ENCODE measurements at regions not wholly inside any gene's neighbourhood (a gene's known extent, or its start where the extent isn't known, plus 50 kb on each side); places are given as distances from the start of the nearest gene placed in this dataset.

GRCh38 chr7:9283246-9283645 is 849.8 kb downstream of the NXPH1 start:
- Histone ChIP-seq H3K27ac (no peak overlapping the region), H3K36me3 (no peaks in the 10 kb centered on the region), H3K4me3 (no peak overlapping the region), H3K27me3 (no peaks in the 10 kb centered on the region), H3K9me3 (no peaks in the 10 kb centered on the region), H3K4me1 (no peaks in the 10 kb centered on the region)
- no peak for DNase-seq (ENCODE audit: low spot score in 2 of 2)
- no peak for TF ChIP-seq POLR2AphosphoS5 (IDR thresholded peaks at IDR 0.05)
- no peak for TF ChIP-seq POLR2A (IDR thresholded peaks at IDR 0.05)
- TF ChIP-seq CTCF (IDR thresholded peaks at IDR 0.05), result no peak
- intact Hi-C loops (cut with DNase I; ENCODE audit: low total_unique reads), result no loop called here

GRCh38 chr7:9302436-9302835 is 869.0 kb downstream of the NXPH1 start:
- no peaks in the 10 kb centered on the region for H3K27me3 ChIP-seq
- TF ChIP-seq CTCF (IDR thresholded peaks at IDR 0.05), result no peak
- TF ChIP-seq POLR2AphosphoS5 (IDR thresholded peaks at IDR 0.05), result no peak
- TF ChIP-seq POLR2A (IDR thresholded peaks at IDR 0.05), result no peak
- H3K9me3 ChIP-seq, result no peaks in the 10 kb centered on the region
- H3K4me1 ChIP-seq, result no peaks in the 10 kb centered on the region
- no peak overlapping the region for H3K27ac ChIP-seq
- no peak overlapping the region for H3K4me3 ChIP-seq
- DNase-seq (ENCODE audit: low spot score in 2 of 2), result no peak
- intact Hi-C loops (cut with DNase I; ENCODE audit: low total_unique reads), result no loop called here
- no peaks in the 10 kb centered on the region for H3K36me3 ChIP-seq

- Histone ChIP-seq H3K9me3 (no peaks in the 10 kb centered on the region), H3K27me3 (no peaks in the 10 kb centered on the region), H3K4me1 (no peaks in the 10 kb centered on the region), H3K36me3 (no peaks in the 10 kb centered on the region), H3K4me3 (no peak overlapping the region), H3K27ac (no peak overlapping the region)
- intact Hi-C loops (cut with DNase I; ENCODE audit: low total_unique reads), result no loop called here
- TF ChIP-seq CTCF (IDR thresholded peaks at IDR 0.05) (no peak), POLR2AphosphoS5 (IDR thresholded peaks at IDR 0.05) (no peak), POLR2A (IDR thresholded peaks at IDR 0.05) (no peak)
- DNase-seq (ENCODE audit: low spot score in 2 of 2), result no peak
Observed at GRCh38 chr7:9307131-9307530, 873.7 kb downstream of the NXPH1 start.

- no peak for DNase-seq (ENCODE audit: low spot score in 2 of 2)
- no peaks in the 10 kb centered on the region for H3K4me1 ChIP-seq
- intact Hi-C loops (cut with DNase I; ENCODE audit: low total_unique reads), result no loop called here
Observed at GRCh38 chr7:9324513-9324912, 891.1 kb downstream of the NXPH1 start.

GRCh38 chr7:9328296-9328695 is 894.9 kb downstream of the NXPH1 start:
- Histone ChIP-seq H3K9me3 (no peaks in the 10 kb centered on the region), H3K4me1 (no peaks in the 10 kb centered on the region), H3K4me3 (no peak overlapping the region), H3K27me3 (no peaks in the 10 kb centered on the region), H3K27ac (no peak overlapping the region), H3K36me3 (no peaks in the 10 kb centered on the region)
- intact Hi-C loops (cut with DNase I; ENCODE audit: low total_unique reads), result no loop called here
- no peak for TF ChIP-seq CTCF (IDR thresholded peaks at IDR 0.05)
- no peak for TF ChIP-seq POLR2AphosphoS5 (IDR thresholded peaks at IDR 0.05)
- TF ChIP-seq POLR2A (IDR thresholded peaks at IDR 0.05), result no peak
- no peak for DNase-seq (ENCODE audit: low spot score in 2 of 2)

More at GRCh38 chr7:9324513-9324912, 891.1 kb downstream of the NXPH1 start:
- no peak overlapping the region for H3K27ac ChIP-seq
- no peaks in the 10 kb centered on the region for H3K36me3 ChIP-seq
- no peaks in the 10 kb centered on the region for H3K27me3 ChIP-seq
- H3K4me3 ChIP-seq, result no peak overlapping the region
- H3K9me3 ChIP-seq, result no peaks in the 10 kb centered on the region
- no peak for TF ChIP-seq CTCF (IDR thresholded peaks at IDR 0.05)
- TF ChIP-seq POLR2AphosphoS5 (IDR thresholded peaks at IDR 0.05), result no peak
- TF ChIP-seq POLR2A (IDR thresholded peaks at IDR 0.05), result no peak
